Skin epidermis (tissue), 12 donors: ENCODE measurements at regions not wholly inside any gene's neighbourhood (a gene's known extent, or its start where the extent isn't known, plus 50 kb on each side); places are given as distances from the start of the nearest gene placed in this dataset.
"Not testable (repeated sequence)": the region's sequence is repeated elsewhere in the genome, so short reads cannot be mapped to it uniquely, and the experiment has no call there.

Source experiments
- H3K27ac ChIP-seq, 21 experiments: fragments of 200-600 bp; sonication (generic) in 11 of 21; one replicate each; pipeline ENCODE4 v1.5.0; 2020; ENCODE audit warnings: mild to moderate bottlenecking in 3 of 21, inconsistent platforms in 2 of 21, moderate library complexity in 2 of 21
- H3K4me3 ChIP-seq, 7 experiments: fragments of 200-600 bp; sonication (generic) in 2 of 7; one replicate each; pipeline ENCODE4 v1.5.0; 2020; ENCODE audit warnings: inconsistent platforms in 2 of 7, mild to moderate bottlenecking in 2 of 7, moderate library complexity in 1 of 7

GRCh38 chr17:63019138-63019873 is 53.3 kb downstream of the TANC2 start:
- Histone ChIP-seq H3K4me3 (no peak overlapping the region), H3K27ac (no peak overlapping the region)

- Histone ChIP-seq H3K27ac (no peak overlapping the region), H3K4me3 (no peak overlapping the region)
Observed at GRCh38 chr17:63022567-63022966, 56.5 kb downstream of the TANC2 start.

- Histone ChIP-seq H3K4me3 (no peak overlapping the region), H3K27ac (no peak overlapping the region)
Observed at GRCh38 chr17:63023049-63023448, 57.0 kb downstream of the TANC2 start.

- Histone ChIP-seq H3K27ac (no peak overlapping the region), H3K4me3 (no peak overlapping the region)
Observed at GRCh38 chr17:63024201-63024600, 58.2 kb downstream of the TANC2 start.

- no peak overlapping the region for H3K27ac ChIP-seq
- H3K4me3 ChIP-seq: no peak overlapping the region
Observed at GRCh38 chr17:63024716-63025115, 58.7 kb downstream of the TANC2 start.

- H3K4me3 ChIP-seq, H3K27ac ChIP-seq: not testable (repeated sequence)
Observed at GRCh38 chr17:63025637-63026036, 59.6 kb downstream of the TANC2 start.

GRCh38 chr17:63029541-63029940 is 63.5 kb downstream of the TANC2 start:
- Histone ChIP-seq H3K4me3 (no peak overlapping the region), H3K27ac (no peak overlapping the region)

- no peak overlapping the region for H3K27ac ChIP-seq
- no peak overlapping the region for H3K4me3 ChIP-seq
Observed at GRCh38 chr17:63032142-63032541, 66.1 kb downstream of the TANC2 start.

GRCh38 chr17:63033142-63033541 is 67.1 kb downstream of the TANC2 start:
- no peak overlapping the region for H3K27ac ChIP-seq
- no peak overlapping the region for H3K4me3 ChIP-seq

- no peak overlapping the region for H3K27ac ChIP-seq
- H3K4me3 ChIP-seq: no peak overlapping the region
Observed at GRCh38 chr17:63035271-63035670, 69.2 kb downstream of the TANC2 start.

GRCh38 chr17:63035695-63036094 is 69.7 kb downstream of the TANC2 start:
- H3K27ac ChIP-seq: no peak overlapping the region
- H3K4me3 ChIP-seq: no peak overlapping the region

GRCh38 chr17:63039342-63039741 is 73.3 kb downstream of the TANC2 start:
- Histone ChIP-seq H3K4me3 (no peak overlapping the region), H3K27ac (no peak overlapping the region)

- no peak overlapping the region for H3K4me3 ChIP-seq
- no peak overlapping the region for H3K27ac ChIP-seq
Observed at GRCh38 chr17:63039899-63040602, 74.0 kb downstream of the TANC2 start.

- Histone ChIP-seq H3K27ac (no peak overlapping the region), H3K4me3 (no peak overlapping the region)
Observed at GRCh38 chr17:63040816-63041215, 74.8 kb downstream of the TANC2 start.

- no peak overlapping the region for H3K4me3 ChIP-seq
- no peak overlapping the region for H3K27ac ChIP-seq
Observed at GRCh38 chr17:63041251-63041650, 75.2 kb downstream of the TANC2 start.

- Histone ChIP-seq H3K4me3 (no peak overlapping the region), H3K27ac (no peak overlapping the region)
Observed at GRCh38 chr17:63041722-63042121, 75.7 kb downstream of the TANC2 start.

GRCh38 chr17:63042256-63042812 is 76.3 kb downstream of the TANC2 start:
- Histone ChIP-seq H3K4me3 (no peak overlapping the region), H3K27ac (no peak overlapping the region)

GRCh38 chr17:63057560-63057959 is 91.5 kb downstream of the TANC2 start:
- not testable (repeated sequence) for H3K27ac ChIP-seq

GRCh38 chr17:63066158-63066813 is 100.3 kb downstream of the TANC2 start:
- no peak overlapping the region for H3K27ac ChIP-seq

More at GRCh38 chr17:63057560-63057959, 91.5 kb downstream of the TANC2 start:
- not testable (repeated sequence) for H3K4me3 ChIP-seq

GRCh38 chr17:63069245-63069644 is 103.2 kb downstream of the TANC2 start:
- Histone ChIP-seq H3K27ac (no peak overlapping the region), H3K4me3 (no peak overlapping the region)

More at GRCh38 chr17:63066158-63066813, 100.3 kb downstream of the TANC2 start:
- no peak overlapping the region for H3K4me3 ChIP-seq

GRCh38 chr17:63070031-63070430 is 104.0 kb downstream of the TANC2 start:
- H3K27ac ChIP-seq: no peak overlapping the region
- no peak overlapping the region for H3K4me3 ChIP-seq
